ENCODE measurements at regions not wholly inside any gene's neighbourhood (a gene's known extent, or its start where the extent isn't known, plus 50 kb on each side); places are given as distances from the start of the nearest gene placed in this dataset.

DNA sequence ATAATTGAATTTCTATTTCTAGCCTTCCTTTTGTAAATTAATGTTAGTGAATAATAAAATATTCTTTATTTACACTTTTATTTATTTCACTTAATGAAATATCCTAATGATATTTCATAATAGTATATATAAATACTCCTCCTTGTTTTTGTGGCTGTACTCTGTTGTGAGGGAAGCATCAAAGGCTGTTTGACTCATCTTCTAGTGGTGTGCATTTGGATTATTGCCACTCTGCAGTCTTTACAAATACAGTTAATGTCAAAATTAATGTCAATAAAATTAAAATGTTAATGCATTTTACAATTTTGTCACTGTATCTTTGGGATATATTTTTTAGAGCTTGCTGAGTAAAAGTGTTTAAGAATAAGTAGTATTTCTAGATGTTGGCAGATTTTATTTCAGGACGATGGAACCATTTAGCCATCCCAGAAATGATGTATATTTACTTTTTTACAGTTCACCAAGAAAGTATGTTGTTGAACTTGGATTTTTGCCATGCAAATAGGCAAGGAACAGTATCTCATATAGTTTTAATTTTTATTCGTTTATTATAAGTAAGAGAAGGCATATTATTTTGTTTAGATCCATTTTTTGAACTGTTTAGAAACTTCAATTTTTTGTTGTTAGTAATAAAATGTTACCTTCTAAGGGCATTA is 281.2 kb upstream of the SLITRK6 start:
- no peak for DNase-seq (ENCODE audit: low spot score)
- Mint-ChIP-seq H3K27ac (ENCODE audit: unreplicated experiment) (no peak overlapping the region), H3K9me3 (ENCODE audit: unreplicated experiment) (no peaks in the 10 kb centered on the region), H3K27me3 (ENCODE audit: unreplicated experiment) (no peaks in the 10 kb centered on the region), H3K36me3 (ENCODE audit: low read depth, unreplicated experiment) (no peaks in the 10 kb centered on the region), H3K4me1 (ENCODE audit: unreplicated experiment) (no peaks in the 10 kb centered on the region), H3K4me3 (ENCODE audit: unreplicated experiment) (no peak overlapping the region)
- no peak for TF ChIP-seq CTCF (IDR thresholded peaks at IDR 0.05; ENCODE audit: unreplicated experiment)

DNA sequence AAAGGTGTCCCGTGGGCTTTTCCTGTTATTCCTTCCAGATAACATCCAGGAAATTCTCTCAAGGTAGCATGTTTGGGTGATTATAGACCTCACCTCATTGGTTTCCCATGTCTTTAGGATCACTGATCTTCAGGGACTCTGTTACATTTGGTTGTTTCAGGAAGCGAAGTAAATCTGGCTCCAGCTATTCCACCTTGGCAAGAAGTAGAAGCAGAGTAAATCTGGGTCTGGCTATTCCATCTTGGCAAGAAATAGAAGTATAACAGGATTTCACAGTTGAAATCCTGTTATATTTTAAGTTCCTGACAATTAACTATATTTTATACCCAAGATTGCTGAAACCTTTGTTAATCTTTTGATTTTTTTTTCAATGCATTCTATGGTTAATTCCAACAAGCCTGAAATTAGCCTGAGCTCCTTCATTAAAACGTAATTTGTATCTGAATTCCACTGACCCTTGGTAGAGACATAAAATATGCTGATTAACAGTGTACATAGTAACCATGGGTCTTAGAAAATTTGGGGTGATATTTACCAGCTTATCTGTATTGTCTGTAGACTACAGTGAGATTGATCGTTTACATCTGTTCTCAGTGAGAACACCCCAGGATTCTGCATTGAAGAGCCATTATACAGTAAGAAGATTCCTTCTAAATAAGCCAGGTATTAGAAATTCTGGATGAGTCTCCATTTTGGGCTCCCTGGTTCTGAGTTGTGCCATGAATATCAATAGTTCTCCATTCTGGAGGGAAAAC is 267.6 kb upstream of the SLITRK6 start:
- Mint-ChIP-seq H3K27me3 (ENCODE audit: unreplicated experiment) (no peaks in the 10 kb centered on the region), H3K4me3 (ENCODE audit: unreplicated experiment) (no peak overlapping the region), H3K36me3 (ENCODE audit: low read depth, unreplicated experiment) (no peaks in the 10 kb centered on the region), H3K9me3 (ENCODE audit: unreplicated experiment) (no peaks in the 10 kb centered on the region), H3K27ac (ENCODE audit: unreplicated experiment) (no peak overlapping the region), H3K4me1 (ENCODE audit: unreplicated experiment) (no peaks in the 10 kb centered on the region)
- TF ChIP-seq CTCF (IDR thresholded peaks at IDR 0.05; ENCODE audit: unreplicated experiment): no peak
- no peak for DNase-seq (ENCODE audit: low spot score)

DNA sequence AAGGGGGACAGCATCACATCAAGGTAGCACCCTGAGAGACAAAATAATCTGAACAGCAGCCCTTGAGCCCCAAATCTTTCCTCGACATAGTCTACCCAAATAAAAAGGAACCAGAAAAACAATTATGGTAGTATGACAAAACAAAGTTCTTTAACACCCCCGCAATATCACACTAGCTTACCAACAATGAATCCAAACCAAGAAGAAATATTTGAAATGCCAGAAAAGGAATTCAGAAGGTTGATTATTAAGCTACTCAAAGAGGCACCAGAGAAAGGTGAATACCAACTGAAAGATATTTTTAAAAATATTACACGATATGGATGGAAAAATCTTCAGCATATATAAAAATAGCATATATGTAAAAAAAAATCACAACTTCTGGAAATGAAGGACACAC is 252.9 kb upstream of the SLITRK6 start:
- DNase-seq (ENCODE audit: low spot score): no peak
- Mint-ChIP-seq H3K27me3 (ENCODE audit: unreplicated experiment) (no peaks in the 10 kb centered on the region), H3K9me3 (ENCODE audit: unreplicated experiment) (no peaks in the 10 kb centered on the region), H3K36me3 (ENCODE audit: low read depth, unreplicated experiment) (no peaks in the 10 kb centered on the region), H3K4me3 (ENCODE audit: unreplicated experiment) (no peak overlapping the region), H3K27ac (ENCODE audit: unreplicated experiment) (no peak overlapping the region), H3K4me1 (ENCODE audit: unreplicated experiment) (no peaks in the 10 kb centered on the region)
- no peak for TF ChIP-seq CTCF (IDR thresholded peaks at IDR 0.05; ENCODE audit: unreplicated experiment)

- TF ChIP-seq CTCF (IDR thresholded peaks at IDR 0.05; ENCODE audit: unreplicated experiment): no peak
- no peaks in the 10 kb centered on the region for H3K4me1 Mint-ChIP-seq (ENCODE audit: unreplicated experiment)
- no peak for DNase-seq (ENCODE audit: low spot score)
- H3K27me3 Mint-ChIP-seq (ENCODE audit: unreplicated experiment): no peaks in the 10 kb centered on the region
- no peaks in the 10 kb centered on the region for H3K9me3 Mint-ChIP-seq (ENCODE audit: unreplicated experiment)
- no peak overlapping the region for H3K4me3 Mint-ChIP-seq (ENCODE audit: unreplicated experiment)
- H3K27ac Mint-ChIP-seq (ENCODE audit: unreplicated experiment): no peak overlapping the region
- H3K36me3 Mint-ChIP-seq (ENCODE audit: low read depth, unreplicated experiment): no peaks in the 10 kb centered on the region
Observed at GRCh38 chr13:86051134-86052103, 252.2 kb upstream of the SLITRK6 start.
